Heart right ventricle (tissue), 16 donors: ENCODE measurements at regions not wholly inside any gene's neighbourhood (a gene's known extent, or its start where the extent isn't known, plus 50 kb on each side); places are given as distances from the start of the nearest gene placed in this dataset.
"Not testable (repeated sequence)": the region's sequence is repeated elsewhere in the genome, so short reads cannot be mapped to it uniquely, and the experiment has no call there.

Experiments used
- ATAC-seq, 8 donors: fragments of 200-7000 bp; cut with Tn5 transposase; one replicate each; pipeline ENCODE4 v1.9.1; 2020; ENCODE audit warnings: mild to moderate bottlenecking in 8 of 8, moderate library complexity in 8 of 8, moderate number of reproducible peaks in 1 of 8
- DNase-seq, 2 donors: peaks; one replicate each; pipeline ENCODE4 v3.0.0-alpha.2; 2020
- H3K27ac ChIP-seq, 10 donors: fragments of 200-600 bp; sonication (generic) in 2 of 10; one replicate each; pipeline versions ENCODE4 v1.5.0 to v1.8.0; 2020 to 2022; ENCODE audit warnings: mild to moderate bottlenecking in 3 of 10
- H3K27me3 ChIP-seq, 7 donors: fragments of 200-600 bp; one replicate each; pipeline ENCODE4 v1.8.0; 2021 to 2022; ENCODE audit warnings: mild to moderate bottlenecking in 2 of 7
- H3K36me3 ChIP-seq, 9 donors: fragments of 200-600 bp; sonication (generic) in 1 of 9; one replicate each; pipeline versions ENCODE4 v1.5.0 to v1.8.0; 2020 to 2022; ENCODE audit warnings: mild to moderate bottlenecking in 2 of 9
- H3K4me1 ChIP-seq, 9 donors: fragments of 200-600 bp; sonication (generic) in 1 of 9; one replicate each; pipeline versions ENCODE4 v1.5.0 to v1.8.0; 2020 to 2022; ENCODE audit warnings: mild to moderate bottlenecking in 4 of 9
- H3K4me3 ChIP-seq, 10 donors: fragments of 200-600 bp; sonication (generic) in 2 of 10; one replicate each; pipeline versions ENCODE4 v1.5.0 to v1.8.0; 2020 to 2022; ENCODE audit warnings: mild to moderate bottlenecking in 7 of 10, moderate library complexity in 2 of 10
- H3K9me3 ChIP-seq, 11 donors: fragments of 200-600 bp in 10 of 11; sonication (generic) in 2 of 11; one replicate each; pipeline versions ENCODE4 v1.5.0 to v1.8.0; 2013 to 2022; ENCODE audit warnings: mild to moderate bottlenecking in 2 of 11, control low read depth in 1 of 11, moderate library complexity in 1 of 11
- WGBS, 2 donors: extraction: QIAGEN DNeasy Blood & Tissue Kit; methylation state at CpG; one replicate each; pipeline ENCODE4 v1.1.7; 2013; ENCODE audit warnings: inconsistent platforms in 1 of 2; 5-methylcytosine and 5-hydroxymethylcytosine counted together
- intact Hi-C, 10 donors: fragments of 100-400 bp; cut with DNase I; formaldehyde crosslinking; loops; one replicate each; pipeline versions ENCODE4 v1.11.1 to v1.14.2; 2022
- TF ChIP-seq, protein P1 (sequence below), 9 donors: fragments of 200-600 bp; sonication (generic) in 2 of 9; IDR thresholded peaks; one replicate each; pipeline versions ENCODE4 v1.5.0 to v1.8.0; 2021 to 2022; ENCODE audit warnings: antibody characterized with exemption in 9 of 9, mild to moderate bottlenecking in 5 of 9, moderate library complexity in 1 of 9
- donor health status: Arrhythmogenic right ventricular cardiomyopathy.
- donor health status: ischemic (EF 13 %, LVEDD 7.1; RV severe dilation, severe dysfunction).
- donor health status: healthy with polysubstance abuse.
- donor health status: DM: no; HTN: yes; CAD: no.
- donor health status: DM: no; HTN: no; CAD: no.
- donor health status: ischemic (EF 25% LVEDD 6.9; RV normal size, moderate dysfunction).
- donor health status: ischemic (EF 25% LVEDD 5.7; RV mildly dilated, moderate dysfunction).
- donor health status: healthy.
- donor health status: DM: yes; HTN: yes; CAD: no.
- donor health status: Ischemic cardiomyopathy.
- donor health status: ischemic (EF 35%, LVEDD 5.7; RV mildly dilated, moderate dysfunction).
- donor health status: nonischemic (EF 11% LVEDD 7.7; RV severe dilation, severe dysfunction).
- donor health status: DM: yes; HTN: yes; CAD: no.
- donor health status: PGD.
- donor health status: ischemic (EF 29% LVEDD 5.4; RV normal size, mild dysfunction).
- donor health status: nonischemic (EF 23%, LVEDD 6.1; RV moderate dilation, normal function).

DNA sequence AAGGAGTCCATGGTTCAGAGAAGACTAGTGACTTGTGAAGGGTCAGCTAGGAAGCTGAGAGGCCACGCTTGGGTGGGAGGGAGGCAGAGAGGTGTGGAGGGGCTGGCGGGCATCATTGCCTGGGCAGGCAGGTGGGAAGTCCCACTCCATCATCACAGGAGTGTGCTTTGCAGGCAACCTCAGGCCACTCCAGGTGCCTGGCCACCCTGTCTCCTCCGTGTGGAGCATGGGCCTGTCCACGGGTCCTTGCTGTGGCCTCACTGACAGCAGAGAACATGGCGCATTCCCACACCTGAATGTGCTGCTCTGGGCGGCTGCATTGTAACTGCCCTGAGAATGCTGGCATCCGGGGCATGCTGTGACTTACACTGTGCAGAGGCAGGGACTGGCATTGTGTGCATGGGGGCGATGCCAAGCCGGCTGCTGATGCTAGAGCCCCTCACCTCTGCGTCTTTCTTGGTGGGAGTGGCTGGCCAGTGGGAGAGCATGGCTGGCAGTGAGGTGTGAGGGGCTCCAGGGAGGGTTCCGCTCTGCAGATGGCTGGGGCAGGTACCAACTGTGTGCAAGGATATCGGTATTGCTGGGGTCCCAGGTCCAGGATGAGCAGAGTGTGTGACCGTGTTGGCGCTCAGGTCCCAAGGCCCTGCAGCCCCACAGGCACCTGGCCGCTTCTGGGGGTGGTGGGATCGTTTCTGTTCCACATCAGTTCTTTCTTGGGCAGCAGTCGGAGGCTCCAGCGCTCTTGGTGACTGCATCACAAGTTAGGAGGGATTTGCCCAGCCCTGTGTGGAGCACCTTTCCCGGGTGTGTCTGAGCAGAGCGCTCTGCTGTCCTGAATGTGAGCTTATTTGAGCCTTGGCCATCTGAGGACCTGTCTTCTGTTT, 94.8 kb downstream of the NPIPB11 start:
- intact Hi-C loops: loop anchor here in 1 of 10 donors (10.0 kb wide), 1 partner anchor 197 kb away; no protein-coding TSS in a partner anchor
- no peak for DNase-seq
- Histone ChIP-seq H3K36me3 (peaks cover 0 to 3% (median 0%) of the 10 kb centered on the region in 9 donors), H3K4me1 (peaks cover 0 to 50% (median 14%) of the 10 kb centered on the region in 9 donors), H3K4me3 (no peak overlapping the region), H3K9me3 (no peaks in the 10 kb centered on the region), H3K27ac (peak overlapping the region in 4 of 10 donors; percentile 14 to 82 (median 54)), H3K27me3 (no peaks in the 10 kb centered on the region)
- 86 to 90% methylated on average over 20 of the region's 20 CpGs for whole genome bisulfite sequencing, 2 donors
- peak in 4 of 8 donors; percentile 7 to 31 (median 25) for ATAC-seq
- TF ChIP-seq, protein P1, sequence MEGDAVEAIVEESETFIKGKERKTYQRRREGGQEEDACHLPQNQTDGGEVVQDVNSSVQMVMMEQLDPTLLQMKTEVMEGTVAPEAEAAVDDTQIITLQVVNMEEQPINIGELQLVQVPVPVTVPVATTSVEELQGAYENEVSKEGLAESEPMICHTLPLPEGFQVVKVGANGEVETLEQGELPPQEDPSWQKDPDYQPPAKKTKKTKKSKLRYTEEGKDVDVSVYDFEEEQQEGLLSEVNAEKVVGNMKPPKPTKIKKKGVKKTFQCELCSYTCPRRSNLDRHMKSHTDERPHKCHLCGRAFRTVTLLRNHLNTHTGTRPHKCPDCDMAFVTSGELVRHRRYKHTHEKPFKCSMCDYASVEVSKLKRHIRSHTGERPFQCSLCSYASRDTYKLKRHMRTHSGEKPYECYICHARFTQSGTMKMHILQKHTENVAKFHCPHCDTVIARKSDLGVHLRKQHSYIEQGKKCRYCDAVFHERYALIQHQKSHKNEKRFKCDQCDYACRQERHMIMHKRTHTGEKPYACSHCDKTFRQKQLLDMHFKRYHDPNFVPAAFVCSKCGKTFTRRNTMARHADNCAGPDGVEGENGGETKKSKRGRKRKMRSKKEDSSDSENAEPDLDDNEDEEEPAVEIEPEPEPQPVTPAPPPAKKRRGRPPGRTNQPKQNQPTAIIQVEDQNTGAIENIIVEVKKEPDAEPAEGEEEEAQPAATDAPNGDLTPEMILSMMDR (IDR thresholded peaks at IDR 0.05): no peak

GRCh38 chr16:29310852-29311314, 95.6 kb downstream of the NPIPB11 start:
- H3K27me3 ChIP-seq: no peaks in the 10 kb centered on the region
- DNase-seq: peak in 1 of 2 donors; percentile 9
- 54 to 73% methylated on average over 11 of the region's 11 CpGs for WGBS, 2 donors
- ATAC-seq: peak; percentile 14 to 72 (median 60)
- no peaks in the 10 kb centered on the region for H3K9me3 ChIP-seq
- TF ChIP-seq, protein P1 (IDR thresholded peaks at IDR 0.05): peak in 4 of 9 donors; percentile 19 to 55 (median 33)
- peaks cover 0 to 3% (median 0%) of the 10 kb centered on the region in 9 donors for H3K36me3 ChIP-seq
- intact Hi-C loops: loop anchor here in 1 of 10 donors (10.0 kb wide), 1 partner anchor 196 kb away; no protein-coding TSS in a partner anchor
- H3K4me3 ChIP-seq: no peak overlapping the region
- peak overlapping the region in 6 of 10 donors; percentile 14 to 82 (median 52) for H3K27ac ChIP-seq
- H3K4me1 ChIP-seq: peaks cover 0 to 44% (median 14%) of the 10 kb centered on the region in 9 donors

- H3K4me3 ChIP-seq, ATAC-seq, DNase-seq, H3K27me3 ChIP-seq, H3K36me3 ChIP-seq, H3K9me3 ChIP-seq: not testable (repeated sequence)
- Histone ChIP-seq H3K4me1 (peaks cover 0 to 39% (median 14%) of the 10 kb centered on the region in 9 donors), H3K27ac (peak overlapping the region in 2 of 10 donors; percentile 31 to 58)
- 97 to 98% methylated on average over 8 to 9 of the region's 9 CpGs for whole genome bisulfite sequencing, 2 donors
- intact Hi-C loops: loop anchor here in 1 of 10 donors (10.0 kb wide), 1 partner anchor 195 kb away; no protein-coding TSS in a partner anchor
Measured at GRCh38 chr16:29310243-29310642, 96.3 kb downstream of the NPIPB11 start.

DNA sequence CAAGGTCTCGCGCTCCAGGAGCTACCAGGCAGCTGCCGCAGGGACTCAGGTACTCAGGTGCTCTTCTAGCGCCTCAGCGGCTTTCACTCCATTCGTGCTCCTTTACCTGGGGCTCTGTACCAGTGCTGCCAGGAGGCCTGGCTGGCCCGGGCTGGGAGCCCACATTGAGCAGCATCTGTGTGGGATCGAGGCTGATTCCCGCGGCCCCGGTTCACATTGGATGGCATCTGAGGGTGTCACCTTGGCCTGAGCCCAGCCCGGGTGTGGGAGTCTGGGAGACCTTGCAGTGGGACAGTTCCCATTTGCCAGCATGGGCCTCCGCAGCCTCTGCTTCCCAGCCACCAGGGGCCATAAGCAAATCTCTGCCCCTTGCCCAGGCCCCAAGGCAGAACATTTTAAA, 96.9 kb downstream of the NPIPB11 start:
- H3K27me3 ChIP-seq, H3K27ac ChIP-seq, H3K36me3 ChIP-seq, H3K4me3 ChIP-seq, H3K9me3 ChIP-seq, intact Hi-C loops: not testable (repeated sequence)
- DNase-seq (peak in 1 of 2 donors; percentile 18), ATAC-seq (peak in 1 of 8 donors; percentile 7)
- 92 to 95% methylated on average over 11 to 13 of the region's 13 CpGs for WGBS, 2 donors
- peaks cover 0 to 35% (median 14%) of the 10 kb centered on the region in 9 donors for H3K4me1 ChIP-seq
